ENCODE measurements at regions not wholly inside any gene's neighbourhood (a gene's known extent, or its start where the extent isn't known, plus 50 kb on each side); places are given as distances from the start of the nearest gene placed in this dataset.

GRCh38 chr12:5232826-5233500 is 189.3 kb downstream of the KCNA5 start:
- DNase-seq: no peak

DNA sequence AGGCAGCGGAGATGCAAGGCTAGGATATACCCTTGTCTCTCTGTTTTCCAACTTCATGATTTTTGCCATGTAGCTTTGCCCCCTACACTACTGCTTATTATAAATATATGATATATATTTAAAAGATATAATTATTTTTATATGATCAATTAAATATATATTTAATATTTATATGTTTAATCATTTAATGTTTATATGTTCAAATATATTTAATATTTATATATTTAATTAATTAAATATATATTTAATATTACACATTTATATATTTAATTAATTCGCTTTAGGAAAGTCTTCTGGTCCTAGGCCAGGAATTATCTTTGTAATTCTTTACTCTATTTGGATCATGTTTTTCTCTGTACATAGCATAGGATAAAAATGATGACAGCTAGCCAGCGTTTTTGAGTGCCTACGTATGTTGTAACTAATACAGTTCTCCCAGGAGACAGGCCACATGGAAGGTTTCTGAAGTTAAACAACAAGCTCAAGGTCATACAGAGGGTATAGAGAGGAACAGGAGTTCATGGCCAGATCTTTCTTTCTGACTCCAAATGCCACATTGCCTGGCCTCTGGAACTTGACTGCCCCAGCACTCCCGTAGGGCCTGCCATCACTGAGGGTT is 192.5 kb downstream of the KCNA5 start:
- no peak for DNase-seq

- no peak for DNase-seq
These were observed 189.5 kb upstream of the NTF3 start for GRCh38 chr12:5242440-5242839.

- no peak for DNase-seq
These were observed 188.9 kb upstream of the NTF3 start for GRCh38 chr12:5243014-5243413.

DNA sequence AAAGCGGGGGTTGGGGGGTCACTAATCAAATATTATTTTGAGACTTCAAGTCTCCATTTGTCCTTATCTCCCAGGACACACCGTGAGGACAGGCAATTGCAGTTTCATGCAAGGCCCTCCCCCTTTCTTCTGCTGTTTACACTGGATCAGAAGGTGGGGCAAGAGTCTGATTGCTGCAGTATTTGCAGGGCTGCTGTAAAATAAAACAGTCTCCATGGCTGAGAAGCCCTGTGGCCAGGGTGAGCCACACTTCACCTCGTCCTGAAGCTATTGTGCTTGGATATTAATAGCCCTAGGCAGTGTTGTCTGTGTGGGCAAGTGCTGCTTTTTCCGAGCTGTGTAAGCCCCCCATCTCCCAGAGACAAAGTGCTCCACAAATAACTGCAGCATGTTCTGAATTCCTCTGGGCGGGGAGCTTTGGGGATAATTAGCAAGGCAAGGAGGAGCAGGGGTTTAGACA is 187.4 kb upstream of the NTF3 start:
- no peak for DNase-seq

- no peak for DNase-seq
These were observed 185.7 kb upstream of the NTF3 start for GRCh38 chr12:5246196-5246595.

GRCh38 chr12:5247144-5247543 is 184.8 kb upstream of the NTF3 start:
- no peak for DNase-seq

- no peak for DNase-seq
These were observed 183.7 kb upstream of the NTF3 start for GRCh38 chr12:5248230-5248629.

DNA sequence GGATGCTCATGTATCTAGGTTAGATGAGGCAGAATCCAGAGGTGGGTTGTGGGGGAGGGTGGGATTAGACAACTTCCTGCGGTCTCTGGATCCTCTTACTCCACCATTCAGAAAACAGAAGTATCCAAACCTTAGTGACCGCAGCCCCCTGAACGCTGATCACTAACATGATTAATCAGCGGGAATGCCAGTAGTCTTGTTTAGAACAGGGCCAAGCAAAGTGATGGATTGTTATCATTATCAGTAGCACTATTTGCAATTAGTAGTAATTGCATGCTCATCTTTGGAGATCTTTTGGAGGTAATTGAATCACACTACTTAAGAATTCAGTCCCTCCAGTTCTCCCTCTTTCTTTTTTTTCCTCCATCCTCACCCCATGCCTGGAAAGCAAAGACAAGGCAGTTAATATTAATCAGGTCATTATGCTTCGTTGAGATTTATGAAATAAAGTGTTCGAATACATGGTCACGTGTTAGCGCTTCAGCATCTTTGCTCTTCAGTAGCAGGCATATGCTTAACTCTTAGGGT is 182.8 kb upstream of the NTF3 start:
- DNase-seq: no peak

DNA sequence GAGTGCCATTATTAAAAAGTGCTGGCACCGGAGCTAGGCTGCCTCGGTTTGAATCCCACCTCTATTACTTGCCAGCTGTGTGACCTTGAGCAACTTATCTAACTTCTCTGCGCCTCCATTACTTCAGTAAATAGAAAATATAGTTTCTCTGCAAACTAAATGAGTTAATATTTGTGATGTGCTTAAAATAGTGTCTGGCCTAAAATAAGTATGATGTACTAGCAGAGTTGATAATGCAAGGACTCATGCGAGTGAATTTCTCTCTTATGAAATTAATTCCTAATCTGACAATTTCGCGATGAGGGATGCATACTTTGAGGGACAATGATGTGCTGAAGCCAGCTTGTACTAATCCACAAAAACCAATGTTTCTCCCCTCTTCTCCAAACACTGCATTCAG is 180.8 kb upstream of the NTF3 start:
- DNase-seq: no peak

GRCh38 chr12:5251786-5252185 is 180.1 kb upstream of the NTF3 start:
- no peak for DNase-seq

GRCh38 chr12:5254703-5255102 is 177.2 kb upstream of the NTF3 start:
- DNase-seq: no peak

DNA sequence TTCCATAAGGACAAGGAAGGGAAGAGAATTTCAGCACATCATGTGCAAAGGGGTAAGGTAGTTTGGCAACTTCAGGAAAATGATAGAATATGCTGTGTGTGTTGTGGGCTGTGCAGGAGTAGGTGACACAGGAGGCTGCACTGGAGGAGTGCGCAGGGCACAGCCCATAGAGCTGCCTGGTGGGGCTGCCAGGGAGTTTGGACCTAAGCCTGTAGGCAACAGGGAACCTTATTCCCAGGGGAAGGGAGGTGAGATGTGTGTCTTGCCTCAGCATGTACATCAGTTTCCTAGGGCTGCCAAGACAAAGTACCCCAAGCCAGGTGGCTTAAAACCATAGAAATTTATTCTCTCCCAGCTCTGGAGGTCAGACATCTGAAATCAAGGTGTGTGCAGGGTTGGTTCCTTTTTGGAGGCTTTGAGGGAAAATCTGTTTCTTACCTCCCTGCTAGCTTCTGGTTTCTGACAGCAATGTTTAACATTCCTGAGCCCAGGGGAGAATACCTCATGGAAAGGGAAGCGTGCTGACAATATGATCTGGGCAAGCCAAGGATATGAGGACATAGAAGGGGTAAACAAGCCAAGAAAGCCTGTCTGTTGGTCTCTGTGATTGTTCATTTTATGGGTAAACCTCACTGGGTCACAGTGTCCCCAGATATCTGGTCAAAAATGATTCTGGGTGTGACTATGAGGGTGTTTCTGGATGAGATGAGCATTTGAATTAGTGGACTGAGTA is 174.0 kb upstream of the NTF3 start:
- no peak for DNase-seq

DNA sequence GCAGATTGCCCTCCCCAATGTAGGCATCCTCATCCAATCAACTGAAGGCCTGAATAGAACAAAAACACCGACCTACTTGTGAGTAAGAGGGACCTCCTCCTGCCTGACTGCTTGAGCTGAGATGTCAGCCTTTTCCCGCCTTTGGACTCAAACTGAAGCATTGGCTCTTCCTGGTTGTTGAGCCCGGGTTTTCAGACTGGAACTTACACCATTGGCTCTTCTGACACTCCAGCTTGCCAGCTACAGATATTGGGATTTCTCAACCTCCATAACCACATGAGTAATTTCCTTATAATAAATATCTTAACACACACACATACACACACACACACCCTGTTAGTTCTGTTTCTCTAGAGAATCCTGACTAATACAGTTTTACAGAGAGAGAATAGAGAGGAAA is 173.4 kb upstream of the NTF3 start:
- DNase-seq: no peak

GRCh38 chr12:5258926-5259325 is 173.0 kb upstream of the NTF3 start:
- DNase-seq: no peak

- DNase-seq: no peak
These were observed 172.4 kb upstream of the NTF3 start for GRCh38 chr12:5259523-5259922.

- DNase-seq: no peak
These were observed 171.8 kb upstream of the NTF3 start for GRCh38 chr12:5260086-5260485.

DNA sequence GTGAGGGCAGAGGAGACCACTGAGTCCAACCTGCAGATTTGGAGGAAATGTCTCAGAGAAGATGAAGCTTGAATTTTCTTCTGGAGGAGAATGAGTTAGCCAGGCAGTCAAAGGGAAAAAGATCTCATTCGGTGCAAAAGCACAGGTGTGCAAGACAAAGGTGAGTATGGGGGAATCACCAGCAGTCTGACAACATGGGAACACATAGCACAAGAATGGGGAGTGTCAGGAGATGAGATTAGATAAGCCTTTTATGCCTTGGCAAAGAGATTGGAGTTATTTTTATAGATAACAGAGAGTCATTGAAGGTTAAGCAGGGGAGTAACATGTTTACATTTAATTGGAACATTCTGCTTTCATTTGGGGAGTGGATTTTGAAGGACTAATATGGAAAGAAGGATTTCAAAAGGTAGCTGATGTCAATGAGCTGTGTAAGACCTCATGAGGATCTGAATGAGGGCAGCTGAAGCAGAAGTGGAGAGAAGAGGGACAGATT is 171.3 kb upstream of the NTF3 start:
- no peak for DNase-seq

GRCh38 chr12:5262450-5262849 is 169.5 kb upstream of the NTF3 start:
- no peak for DNase-seq

DNA sequence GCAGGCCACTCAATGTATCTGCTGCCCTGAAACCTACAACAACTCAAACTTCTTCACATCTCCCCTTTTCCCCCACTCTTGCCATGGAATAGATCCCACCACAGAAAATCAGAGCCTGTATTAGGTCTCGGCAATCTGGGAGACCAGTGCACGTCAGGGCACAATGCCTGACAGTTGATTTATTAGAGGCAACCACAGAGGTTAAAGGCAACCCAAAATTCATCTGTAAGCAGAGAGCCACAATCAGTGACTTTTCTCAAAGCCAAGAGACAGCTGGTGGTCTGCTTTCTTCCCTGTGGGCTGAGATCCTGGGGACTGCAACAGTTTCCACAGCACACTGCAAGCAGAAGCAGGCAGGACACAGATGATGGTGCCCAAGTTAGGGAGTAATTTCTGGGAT is 169.0 kb upstream of the NTF3 start:
- DNase-seq: no peak

- no peak for DNase-seq
These were observed 167.9 kb upstream of the NTF3 start for GRCh38 chr12:5264006-5264405.

DNA sequence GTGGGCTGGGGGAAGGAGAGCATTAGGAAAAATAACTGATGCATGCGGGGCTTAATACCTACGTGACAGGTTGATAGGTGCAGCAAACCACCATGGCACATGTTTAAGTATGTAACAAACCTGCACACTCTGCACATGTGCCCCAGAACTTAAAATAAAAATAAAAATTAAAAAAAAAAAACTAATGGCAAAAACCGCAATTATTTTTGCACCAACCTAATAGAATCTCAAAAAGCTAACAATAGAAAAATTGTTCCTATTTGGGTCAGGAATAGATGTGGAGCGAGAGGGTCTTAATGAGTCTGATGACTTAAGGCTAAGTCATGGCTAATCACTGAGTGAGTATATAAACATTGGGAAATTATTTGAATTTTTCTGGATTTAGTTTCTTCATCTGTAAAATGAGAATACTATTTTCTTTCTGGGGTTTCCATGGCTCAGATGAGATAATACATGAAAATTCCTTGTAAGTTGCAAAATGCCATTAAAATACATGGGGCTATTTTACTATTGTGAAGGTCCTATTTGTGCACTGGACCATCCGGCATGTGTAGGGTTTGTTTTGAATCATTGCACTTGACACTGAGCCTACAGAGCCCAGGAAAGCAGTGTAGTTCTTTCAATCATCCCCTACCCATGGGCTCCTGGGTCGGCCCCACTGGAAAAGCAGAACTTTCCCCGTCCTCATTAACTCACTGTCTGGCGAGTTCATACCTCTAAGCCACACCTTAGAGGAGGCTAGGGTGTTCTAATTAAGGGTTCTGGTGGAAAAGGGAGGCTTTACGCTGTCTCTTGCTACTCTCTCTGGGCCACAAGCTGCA is 164.1 kb upstream of the NTF3 start:
- no peak for DNase-seq
